HG03064 (cell line): ENCODE measurements at regions not wholly inside any gene's neighbourhood (a gene's known extent, or its start where the extent isn't known, plus 50 kb on each side); places are given as distances from the start of the nearest gene placed in this dataset.

Experiments
- ATAC-seq: cut with Tn5 transposase; IDR thresholded peaks from one replicate; pipeline ENCODE4 v1.9.1; 2021; ENCODE audit warnings: low read depth; ENCODE audit not compliant: unreplicated experiment

DNA sequence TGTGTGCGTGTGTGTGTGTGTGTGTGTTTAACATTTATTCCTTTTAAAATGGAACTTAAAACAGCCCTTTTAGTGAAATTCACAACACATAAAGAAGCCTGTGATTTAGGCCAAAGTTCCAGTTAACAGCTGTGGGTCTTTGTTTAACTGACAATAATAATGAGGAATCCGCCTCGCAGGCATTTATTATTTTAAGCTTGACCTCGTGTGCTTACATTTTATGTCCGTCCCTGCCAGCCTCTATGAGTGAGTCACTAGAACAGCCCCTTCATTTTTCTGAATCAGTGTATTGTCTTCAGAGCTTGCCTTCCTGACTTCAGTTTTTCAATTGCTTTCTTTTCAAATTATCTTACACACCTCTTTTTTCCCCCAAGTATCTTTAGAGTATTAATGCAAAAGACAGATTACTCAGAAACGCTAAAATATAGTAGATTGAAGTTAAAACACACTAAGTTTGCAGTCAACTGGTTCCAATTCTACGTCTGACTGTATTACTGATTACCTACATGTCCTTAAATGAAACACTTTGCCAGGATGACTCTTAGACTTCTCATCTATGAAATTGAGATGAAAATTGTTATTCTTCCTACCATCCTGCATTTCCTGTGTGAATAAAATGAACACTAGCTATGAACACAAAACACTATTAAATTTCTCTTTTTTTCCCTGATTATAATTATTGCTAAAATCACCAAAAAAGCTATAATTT is 319.6 kb upstream of the HS3ST1 start:
- no peak for ATAC-seq

DNA sequence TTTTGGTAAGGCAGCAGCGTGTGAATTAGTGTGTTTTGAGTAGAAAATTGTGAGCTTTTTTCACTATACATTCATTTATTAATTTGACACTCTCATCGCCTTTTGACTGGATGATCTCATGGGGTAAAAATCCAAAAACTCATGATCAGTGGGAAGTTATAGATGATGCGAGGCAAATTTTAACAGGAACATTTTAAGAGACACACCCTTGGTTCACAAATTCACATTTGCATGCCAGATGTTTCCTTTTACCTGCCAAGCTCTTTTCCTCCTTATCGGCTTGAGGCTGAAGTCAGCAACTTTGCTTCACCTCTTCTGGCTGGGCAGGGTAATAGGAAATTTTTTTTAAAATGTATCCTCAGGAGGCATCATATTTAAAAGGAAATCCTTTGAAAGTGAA is 318.0 kb upstream of the HS3ST1 start:
- no peak for ATAC-seq

DNA sequence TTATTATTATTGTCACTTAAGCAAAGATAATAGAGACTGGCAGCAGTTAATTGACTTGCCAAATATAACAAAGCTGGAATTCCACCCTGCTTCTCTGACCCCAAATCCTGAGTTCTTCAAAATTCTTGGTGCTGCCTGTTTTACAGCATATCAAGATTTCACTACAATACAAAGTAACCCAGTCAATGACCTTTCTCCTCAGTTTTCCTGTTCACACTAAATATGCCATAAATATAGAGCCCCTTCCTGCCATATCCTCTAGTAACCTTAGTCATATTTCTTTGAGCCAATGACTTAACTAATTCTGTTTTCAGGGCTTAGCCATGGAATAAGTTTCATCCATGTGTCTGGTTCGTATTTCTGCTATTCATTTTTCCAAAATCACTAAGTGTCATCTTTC is 315.3 kb upstream of the HS3ST1 start:
- no peak for ATAC-seq

DNA sequence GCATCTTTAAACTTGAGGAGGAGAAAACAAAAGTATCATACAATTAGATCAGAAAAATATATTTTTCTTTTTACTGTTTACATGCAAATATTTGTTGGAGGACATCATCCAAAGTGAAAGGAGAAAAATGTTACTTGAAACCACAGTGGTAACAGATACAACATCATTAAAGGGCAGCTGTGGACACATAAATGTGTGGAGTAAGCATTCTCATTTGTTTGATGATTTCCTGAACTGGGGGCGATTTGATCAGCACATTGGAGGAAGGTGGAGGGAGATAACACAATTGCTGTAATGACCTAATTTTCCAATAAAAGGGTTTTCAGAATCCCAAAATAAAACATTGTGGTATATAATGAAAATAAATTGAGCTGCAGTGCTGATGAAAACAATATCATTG is 314.5 kb upstream of the HS3ST1 start:
- ATAC-seq: no peak

DNA sequence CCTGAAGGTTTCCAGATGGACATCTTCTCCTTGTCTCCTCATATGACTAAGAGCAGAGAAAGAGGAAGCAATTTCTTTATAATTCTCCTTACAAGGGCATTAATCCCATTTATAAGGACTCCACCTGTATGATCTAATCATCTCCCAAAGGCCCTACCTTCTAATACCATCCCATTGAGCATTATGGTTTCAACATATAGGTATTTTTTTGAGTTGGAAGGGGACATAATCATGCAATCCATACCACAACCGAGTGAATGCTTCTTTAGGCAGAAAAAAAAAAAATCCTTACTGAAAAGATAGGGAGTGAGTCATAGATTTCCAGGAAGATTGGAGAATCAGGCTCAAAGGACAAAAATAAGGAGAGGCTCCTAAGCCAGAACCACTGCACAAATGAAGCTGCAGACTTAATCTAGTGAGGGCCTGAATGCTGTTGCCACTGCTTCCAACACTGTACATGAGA is 312.5 kb upstream of the HS3ST1 start:
- ATAC-seq: no peak

DNA sequence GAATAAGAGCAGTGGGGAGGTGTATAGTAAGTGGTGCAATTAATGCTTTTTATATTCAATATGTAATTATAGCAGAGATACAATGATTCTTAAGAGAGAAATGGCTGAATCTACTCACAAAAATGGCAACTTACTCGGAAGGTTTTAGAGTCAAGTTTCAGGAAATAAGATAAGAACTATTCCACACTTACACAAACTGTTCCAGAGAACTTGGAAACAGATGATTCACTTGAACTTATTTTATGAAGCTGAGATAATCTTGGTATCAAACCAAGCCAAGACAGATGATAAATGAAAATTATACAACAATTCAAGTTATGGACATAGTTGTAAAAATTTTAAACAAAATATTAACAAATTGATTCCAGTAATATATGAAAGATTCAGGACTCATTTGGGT is 311.3 kb upstream of the HS3ST1 start:
- no peak for ATAC-seq

DNA sequence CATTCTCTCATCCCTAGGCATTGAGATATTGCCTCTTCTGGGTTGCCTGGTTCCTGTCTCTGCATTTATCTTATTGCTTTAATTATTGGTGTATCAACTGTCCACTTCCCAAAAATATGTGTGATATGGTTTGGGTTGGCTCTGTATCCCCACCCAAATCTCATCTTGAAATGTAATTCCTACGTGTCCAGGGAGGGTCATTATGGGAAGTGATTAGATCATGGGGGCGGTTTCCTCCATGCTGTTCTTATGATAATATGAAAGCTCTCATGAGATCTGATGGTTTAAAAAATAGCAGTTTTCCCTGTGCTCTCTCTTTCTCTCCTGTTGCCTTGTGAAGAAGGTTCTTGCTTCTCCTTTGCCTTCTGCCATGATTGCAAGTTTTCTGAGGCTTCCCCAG is 308.3 kb upstream of the HS3ST1 start:
- ATAC-seq: no peak

DNA sequence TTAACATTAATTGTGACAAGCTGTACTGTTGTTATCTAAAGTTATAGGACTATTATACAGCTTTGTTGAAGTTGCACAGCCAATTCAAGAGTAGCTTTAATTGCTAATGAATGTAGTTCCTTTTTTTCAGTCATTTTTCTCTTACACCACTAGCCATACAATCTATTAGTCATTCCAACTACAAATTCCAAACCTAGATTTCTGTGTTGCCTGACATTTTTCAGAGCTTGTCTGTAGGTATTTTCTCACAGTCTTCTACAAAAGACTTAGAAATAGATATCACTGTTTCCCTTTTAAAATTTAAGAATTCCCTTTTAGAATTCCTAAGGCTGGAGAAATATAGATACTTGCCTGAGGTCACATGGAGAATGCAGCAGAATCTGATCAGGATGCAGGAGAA is 307.0 kb upstream of the HS3ST1 start:
- ATAC-seq: no peak

DNA sequence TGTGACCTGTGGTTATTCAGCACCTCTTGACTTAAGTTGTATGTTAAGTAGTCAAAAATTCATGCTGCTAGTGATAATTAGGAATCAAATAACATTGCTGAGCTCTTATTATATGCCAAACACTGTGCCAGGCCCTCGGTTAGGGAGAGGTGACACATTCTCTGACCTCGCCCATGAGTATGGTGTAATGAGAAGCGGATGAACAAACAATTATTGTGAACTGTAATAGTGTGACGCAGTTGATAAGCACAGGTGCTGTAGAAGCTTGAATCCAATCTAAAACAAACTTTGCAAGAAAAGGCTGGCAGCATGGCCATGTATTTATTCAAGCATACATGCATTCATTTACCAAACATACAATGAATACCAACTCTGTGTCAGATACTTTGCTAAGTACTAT is 303.5 kb upstream of the HS3ST1 start:
- ATAC-seq: no peak

DNA sequence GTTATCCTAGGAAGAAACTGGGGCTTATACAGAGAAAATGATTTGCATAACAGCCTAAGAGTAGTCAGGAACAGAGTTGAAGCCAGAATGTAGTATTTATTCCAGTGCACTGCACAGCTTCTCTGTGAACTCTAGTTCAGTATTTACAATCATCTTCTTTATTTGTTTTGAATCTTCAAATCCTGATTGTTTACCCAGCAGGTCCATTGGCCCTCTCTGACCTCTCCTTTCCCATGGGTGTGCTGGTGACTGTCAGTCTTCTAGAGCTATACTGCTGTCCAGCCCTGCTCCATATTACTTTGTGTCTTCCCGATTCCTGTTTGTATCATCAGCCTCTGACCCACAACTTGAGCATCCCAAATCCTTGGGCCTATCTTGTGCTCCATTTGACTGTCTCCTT is 301.9 kb upstream of the HS3ST1 start:
- no peak for ATAC-seq

DNA sequence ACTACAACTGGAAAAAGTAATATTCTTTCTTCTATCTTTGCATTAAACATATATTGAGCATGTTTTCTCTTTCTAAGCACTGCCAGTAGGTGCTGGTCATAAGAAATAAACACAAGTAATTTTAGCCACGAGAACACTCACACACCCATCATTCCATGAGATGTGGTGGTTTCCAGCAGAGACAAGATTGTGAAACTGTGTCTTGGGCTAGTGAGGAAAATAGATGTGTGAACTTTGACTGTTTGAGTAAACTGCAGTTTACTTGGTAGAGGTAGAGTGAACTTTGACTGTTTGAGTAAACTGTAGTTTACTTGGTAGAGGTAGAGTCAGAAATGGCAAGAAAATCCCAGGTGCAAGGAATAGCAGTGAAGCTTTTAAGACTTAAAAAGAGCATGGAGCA is 300.9 kb upstream of the HS3ST1 start:
- no peak for ATAC-seq

DNA sequence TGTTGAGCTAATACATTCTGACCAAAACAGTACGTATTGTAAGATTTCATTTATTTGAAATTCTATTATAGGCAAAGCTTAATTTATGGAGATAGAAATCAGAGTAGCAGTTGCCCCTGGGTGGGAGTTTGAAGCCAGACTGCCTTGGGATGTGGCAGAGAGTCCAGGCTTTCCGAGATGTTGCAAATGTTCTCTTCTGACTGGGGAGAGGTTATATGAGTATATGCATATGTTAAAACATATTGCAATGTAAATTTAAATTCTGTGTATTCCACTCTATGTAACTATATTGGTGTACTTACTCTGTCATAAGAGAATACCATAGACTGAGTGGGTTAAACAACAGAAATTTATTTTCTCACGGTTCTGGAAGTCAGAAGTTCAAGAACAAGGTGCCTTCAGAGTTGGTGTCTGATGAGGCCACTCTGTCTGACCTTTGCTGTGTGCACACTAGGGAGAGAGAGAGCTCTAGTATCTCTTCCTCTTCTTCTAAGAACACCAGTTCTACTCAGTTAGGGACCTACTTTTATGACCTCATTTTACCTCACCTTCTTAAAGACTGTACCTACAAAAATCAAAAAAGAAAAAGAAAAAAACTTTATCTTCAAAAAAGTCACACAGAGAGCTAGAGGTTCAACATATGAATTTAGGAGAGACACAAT is 299.3 kb upstream of the HS3ST1 start:
- ATAC-seq: no peak

DNA sequence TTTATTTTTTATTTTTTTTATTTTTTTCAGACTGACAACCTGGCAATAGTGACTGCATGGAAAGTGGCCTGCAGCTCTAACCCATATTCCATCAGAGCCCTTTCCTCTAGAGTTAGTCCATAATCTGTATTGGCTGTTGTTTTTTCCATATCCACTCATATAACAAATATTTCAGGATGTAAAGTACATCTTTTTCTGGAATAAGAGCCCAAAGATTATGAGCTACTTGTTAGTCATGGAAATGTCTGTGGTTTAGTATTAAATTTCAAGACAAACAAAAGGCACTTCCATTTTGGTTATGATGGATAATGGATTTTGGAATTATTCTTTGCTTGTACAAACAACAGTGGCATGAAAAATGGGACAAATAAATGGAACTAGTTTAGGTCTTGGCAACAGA is 296.0 kb upstream of the HS3ST1 start:
- ATAC-seq: no peak

DNA sequence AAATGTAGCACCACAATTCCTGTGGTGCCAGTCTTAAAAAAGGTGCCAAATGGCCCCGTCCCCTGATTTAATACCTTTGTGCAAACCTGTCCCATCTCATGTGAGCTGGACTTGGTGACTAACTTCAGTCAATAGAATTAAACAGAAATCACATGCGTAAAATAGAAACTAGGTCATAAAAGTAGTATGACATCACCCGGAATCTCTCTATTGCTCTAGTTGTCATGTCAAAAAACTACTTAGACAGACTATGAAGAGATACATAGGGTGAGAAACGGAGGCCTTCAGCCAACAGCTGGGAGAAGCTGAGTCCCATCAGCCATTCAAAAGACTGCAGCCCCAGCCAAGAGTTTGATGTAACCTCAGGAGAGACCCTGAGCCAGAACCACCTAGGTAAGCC is 293.5 kb upstream of the HS3ST1 start:
- ATAC-seq: no peak

DNA sequence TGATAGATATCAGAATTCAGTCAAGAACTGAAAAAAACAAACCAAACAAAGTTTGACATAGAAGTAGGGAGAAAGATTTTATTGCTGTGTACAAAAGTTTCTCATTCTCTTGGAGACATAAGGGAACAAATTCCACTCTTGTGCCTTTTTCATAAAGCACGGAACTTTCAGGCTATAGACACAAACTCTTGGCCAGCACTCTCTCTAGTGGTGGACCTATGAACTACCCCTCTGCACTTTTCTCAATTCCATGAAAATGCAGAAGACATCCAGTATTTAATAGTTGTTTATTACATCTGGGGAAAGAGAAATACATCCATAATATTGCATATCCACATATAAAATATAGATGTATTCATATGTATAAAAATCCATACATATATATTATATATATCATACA is 291.6 kb upstream of the HS3ST1 start:
- ATAC-seq: no peak

DNA sequence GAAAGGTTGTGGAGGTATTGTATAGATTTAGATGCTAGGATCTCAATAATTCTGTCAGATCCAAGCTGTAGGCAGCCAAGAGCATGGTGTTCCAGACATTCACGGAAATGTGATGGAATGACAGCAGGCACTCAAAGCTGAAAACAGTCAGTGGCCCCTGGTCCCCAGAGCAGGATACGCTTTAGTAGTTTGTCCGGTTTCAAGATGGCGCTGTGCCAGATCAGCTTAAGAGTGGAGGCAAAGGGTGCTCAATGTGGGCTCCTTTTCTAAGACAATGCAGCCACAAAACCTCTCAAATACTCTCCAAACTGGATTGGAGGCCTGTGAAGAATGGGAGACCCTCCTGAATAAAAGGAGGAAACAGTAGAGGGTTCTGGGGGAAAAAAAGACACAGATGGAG is 291.2 kb upstream of the HS3ST1 start:
- ATAC-seq: no peak

DNA sequence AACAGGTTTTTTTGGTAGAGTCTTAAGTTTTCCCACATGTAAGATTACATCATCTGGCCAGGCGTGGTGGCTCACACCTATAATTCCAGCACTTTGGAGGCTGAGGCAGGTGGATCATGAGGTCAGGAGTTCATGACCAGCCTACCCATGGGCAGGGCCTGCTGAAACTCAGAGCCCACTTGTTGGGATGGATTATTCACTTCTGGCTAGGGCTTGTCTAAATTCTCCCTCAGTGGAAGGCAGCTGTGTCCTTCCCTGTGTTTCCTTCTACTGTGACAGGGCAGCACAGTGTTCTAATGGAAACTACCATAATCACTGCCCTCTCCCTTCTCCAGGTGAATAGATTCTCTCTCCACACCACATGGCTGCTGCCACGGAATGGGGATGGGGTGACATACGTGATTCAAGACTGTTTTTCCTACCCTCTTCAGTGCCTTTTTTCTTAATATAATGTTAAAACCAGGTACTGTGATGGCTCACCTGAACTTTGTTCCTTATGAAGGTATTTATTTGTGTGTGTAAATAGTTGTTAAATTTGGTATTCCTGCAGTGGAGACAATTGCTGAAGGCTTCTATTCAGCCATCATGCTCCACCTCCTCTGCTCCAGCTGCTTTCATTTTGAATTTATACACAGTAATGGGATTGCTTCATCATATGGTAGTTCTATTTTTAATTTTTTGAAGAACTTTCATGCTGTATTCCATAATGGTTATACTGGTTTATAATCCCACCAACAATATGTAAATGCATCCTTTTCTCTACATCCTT is 287.2 kb upstream of the HS3ST1 start:
- ATAC-seq: no peak

DNA sequence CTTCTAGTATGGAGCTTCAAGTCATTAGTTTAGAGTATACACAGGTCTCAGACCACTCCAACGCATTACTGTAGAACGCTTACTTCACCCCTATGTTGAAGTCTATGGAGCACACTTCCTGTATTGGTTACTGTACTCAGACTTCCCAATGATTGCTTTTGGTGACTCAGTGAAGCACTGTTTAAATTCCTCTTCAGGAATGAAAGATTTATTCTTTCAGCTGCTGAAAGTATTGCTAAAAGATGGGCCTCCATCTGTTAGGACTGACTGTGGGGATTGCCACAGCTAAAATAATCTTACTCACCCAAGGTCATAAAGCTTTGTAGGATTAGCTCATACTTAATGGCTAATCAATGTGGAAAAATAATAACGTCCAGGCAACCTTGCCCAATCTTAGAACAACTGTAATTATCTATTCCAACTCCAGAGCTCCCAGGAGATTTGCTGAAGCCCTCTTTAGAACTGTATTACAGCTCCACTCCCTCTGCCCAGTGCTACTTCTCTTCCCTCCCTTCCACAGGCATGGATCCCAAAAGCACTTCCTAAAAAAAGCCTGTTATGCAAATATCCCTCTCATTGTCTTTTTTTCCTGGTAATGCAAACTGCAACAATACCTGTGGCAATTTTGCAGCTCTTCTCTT is 281.9 kb upstream of the HS3ST1 start:
- ATAC-seq: no peak

DNA sequence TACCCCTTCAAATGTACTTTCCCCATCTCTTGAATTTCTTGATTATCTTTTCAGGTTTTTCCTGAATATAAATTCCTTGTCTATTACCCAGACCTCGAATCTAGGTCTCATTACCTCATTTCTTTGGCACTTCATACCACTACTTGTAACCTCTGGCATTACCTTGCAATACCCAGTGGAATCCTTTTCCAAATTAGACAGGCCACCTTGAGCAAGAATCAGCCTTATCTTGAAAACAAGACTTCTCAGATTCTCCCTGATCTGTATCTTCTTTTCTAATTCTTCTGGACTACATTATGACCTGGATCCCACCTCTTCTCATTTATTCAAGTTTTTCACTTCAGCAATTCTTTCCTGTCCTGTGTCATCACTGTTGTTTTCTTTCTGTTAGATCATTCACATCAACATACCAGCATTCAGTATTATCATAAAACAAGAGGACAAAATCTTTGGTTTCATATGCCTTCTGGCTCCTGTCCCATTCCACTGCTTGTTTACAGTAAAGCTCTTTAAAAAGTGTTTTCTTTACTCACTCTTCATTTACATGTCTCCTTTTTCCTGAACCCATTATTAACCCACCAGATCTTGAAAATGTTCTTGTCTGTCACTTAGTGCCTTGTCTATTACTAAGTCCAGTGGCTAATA is 275.6 kb upstream of the HS3ST1 start:
- no peak for ATAC-seq

DNA sequence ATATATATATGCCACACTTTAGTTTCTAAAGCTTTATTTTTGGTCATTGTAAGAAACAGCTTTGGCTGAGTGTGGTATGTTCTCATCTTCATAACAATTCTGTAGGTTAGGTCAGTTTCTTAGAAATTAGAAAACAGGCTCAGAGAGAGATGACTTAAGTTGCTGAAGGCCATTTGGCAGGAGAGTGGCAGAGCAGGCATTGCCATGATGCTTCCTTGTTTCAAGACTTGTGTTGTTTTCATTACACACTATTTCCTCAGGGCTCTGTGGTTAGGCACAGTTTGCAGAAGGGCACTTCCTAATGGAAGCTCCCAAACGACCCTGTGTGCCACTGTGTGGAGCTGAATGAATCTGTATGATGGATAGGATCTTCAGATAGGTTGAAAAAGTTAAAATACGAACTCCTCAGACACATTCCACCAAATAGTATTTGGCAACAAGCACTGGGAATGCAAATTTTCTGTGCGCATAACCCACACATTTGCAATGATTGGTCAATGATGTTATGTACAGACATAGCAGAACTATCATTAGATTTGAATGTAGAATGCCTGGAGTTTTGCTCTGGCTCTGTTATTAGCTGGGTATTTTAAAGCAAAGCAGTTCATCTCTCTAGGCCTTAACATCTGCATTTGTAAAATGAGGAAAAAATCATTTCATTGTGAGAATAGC is 274.3 kb upstream of the HS3ST1 start:
- ATAC-seq: no peak
